HG03039 (cell line): ENCODE measurements at regions not wholly inside any gene's neighbourhood (a gene's known extent, or its start where the extent isn't known, plus 50 kb on each side); places are given as distances from the start of the nearest gene placed in this dataset.
"Not testable (repeated sequence)": the region's sequence is repeated elsewhere in the genome, so short reads cannot be mapped to it uniquely, and the experiment has no call there.

Experiments used
- ATAC-seq: cut with Tn5 transposase; IDR thresholded peaks from one replicate; pipeline ENCODE4 v1.9.1; 2021; ENCODE audit warnings: mild to moderate bottlenecking, moderate library complexity; ENCODE audit not compliant: unreplicated experiment

DNA sequence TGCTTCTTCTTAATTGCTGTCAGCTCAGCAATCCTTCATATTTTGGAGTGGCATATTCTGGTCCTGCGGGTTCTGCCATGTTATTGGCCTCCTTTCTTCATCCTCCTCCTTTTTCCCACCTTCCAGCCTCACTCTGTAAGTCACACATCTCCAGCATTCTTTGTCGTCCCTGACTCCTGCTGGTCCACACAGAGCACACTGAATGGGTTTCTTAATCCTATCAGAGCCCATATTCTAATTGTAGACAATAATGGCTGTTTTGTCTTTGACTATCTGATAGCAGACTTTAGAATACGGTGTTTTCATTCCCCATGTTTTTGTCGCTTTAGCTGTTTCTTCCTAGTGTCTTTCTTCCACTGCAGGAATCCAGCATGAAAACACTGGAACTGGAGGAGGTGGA lies 389.6 kb downstream of the REEP3 start:
- ATAC-seq, result no peak

- ATAC-seq, result no peak
Observed at GRCh38 chr10:63915240-63915639, 394.0 kb downstream of the REEP3 start.

DNA sequence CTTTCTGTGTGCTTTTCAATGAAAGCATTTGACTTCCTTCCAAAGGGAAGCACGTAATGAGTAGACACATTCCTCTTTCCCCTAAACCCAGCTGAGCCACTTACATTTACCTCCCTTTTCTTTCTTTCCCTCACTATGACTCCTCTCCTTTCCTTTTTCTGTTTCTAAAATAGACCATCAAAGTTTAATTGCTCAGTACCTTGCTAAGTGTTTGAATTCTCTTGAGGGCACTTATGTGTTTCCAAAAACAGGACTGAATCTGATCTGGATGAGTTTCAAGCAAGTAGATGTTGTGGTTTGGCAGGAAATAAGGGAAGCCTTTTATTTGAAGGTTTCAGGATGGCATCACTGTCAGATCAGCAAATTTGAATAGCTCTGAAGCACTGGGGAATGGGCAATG lies 396.2 kb downstream of the REEP3 start:
- no peak for ATAC-seq

GRCh38 chr10:63919575-63920279 lies 398.5 kb downstream of the REEP3 start:
- no peak for ATAC-seq

GRCh38 chr10:63920926-63921325 lies 399.7 kb downstream of the REEP3 start:
- no peak for ATAC-seq

DNA sequence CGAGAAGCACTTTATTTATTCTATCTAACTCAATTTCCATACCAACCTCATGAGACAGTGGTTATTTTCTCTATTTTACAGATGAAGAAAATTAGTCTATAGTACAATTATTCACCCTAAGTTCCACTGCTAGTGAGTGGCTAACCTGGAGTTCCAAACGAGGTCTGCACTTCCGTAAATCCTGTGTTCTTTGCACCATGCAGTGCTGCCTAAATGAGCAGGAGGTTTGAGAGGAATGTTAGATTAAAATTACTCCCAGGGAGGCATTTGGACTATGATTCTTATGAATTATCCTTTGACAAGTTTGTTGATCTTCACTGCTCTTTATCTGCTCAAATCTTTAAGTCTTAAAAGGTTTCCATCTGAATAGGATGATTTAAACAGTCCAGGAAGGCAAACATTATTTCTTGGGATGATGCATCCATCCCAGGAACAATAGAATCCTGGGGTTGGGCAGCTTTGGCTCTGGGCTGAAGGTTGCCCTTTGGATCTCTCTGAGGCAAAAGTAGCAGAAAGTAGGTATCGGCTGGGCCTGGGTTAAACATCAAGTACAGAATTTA lies 400.8 kb downstream of the REEP3 start:
- no peak for ATAC-seq

DNA sequence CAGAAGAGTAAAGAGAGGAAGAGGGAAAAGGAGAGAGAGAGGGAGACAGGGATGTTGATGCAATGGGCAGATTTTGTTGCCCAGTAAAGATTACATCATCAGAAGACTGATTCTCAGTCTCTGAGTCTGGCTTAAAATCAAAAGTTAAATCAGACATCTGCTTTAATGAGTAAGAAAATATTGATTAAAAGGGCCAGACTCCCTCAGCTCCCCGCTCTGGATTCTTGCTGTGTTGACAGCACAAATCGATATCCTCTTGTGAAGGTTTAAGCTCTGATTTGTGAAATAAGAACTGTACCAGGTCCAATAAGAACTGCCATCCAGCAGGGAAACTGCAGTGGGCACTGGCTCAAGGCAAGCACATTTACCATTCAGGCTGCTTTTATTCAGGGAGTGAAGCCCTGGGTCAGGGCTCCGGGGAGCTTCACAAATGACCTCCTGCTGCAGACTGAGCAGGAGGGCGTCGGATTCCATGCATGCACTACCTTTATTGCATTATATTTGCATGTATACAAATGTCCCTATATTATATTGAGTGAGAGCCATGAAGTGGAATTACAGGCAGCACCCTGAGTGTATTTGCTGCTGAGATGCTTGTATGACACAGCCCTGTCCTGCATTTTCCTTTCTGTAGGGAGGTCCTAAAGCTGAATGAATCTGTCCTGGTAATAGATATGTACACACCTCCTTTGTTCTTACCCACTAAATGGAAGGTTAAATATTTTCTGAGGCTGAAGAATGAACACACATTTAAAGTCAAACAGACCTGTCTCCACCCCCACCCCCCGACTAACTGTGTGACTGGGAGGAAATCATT lies 401.5 kb downstream of the REEP3 start:
- ATAC-seq, result no peak

GRCh38 chr10:63929831-63930467 lies 408.7 kb downstream of the REEP3 start:
- no peak for ATAC-seq

GRCh38 chr10:63930584-63930983 lies 409.4 kb downstream of the REEP3 start:
- ATAC-seq, result no peak

- ATAC-seq, result no peak
Observed at GRCh38 chr10:63935705-63936104, 414.5 kb downstream of the REEP3 start.

DNA sequence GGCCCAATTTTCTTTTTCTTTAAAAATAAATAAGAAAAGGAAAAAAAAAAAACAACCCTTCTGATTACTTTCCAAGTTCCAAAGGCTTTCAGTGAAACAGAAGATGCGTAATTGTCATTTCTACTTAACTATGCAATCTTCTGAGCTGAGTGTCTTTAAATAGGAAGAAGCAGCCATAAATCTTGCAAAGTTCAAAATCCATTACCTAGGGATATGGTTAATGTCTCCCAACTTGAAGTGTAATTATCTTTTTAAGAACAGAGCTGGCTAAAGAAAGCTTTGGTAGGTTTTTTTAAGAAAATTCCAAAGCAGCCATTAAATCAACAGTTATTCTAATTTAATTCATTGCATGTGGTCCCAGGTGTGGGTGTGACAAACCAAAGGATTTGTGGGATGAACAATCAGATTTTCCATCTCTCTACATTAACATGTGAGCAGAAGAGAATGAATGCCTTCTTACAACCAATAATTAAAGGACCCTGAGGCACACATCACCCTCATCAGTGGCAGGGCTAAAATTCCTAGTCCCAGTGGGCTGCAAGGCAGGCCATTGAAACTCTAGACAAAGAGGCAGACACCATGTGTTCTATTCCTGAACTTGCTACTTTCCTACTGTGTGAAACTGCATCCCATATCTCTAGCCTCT lies 419.2 kb downstream of the REEP3 start:
- ATAC-seq, result no peak

GRCh38 chr10:63964406-63964805 lies 443.2 kb downstream of the REEP3 start:
- ATAC-seq, result no peak

- ATAC-seq, result no peak
Observed at GRCh38 chr10:63965846-63966245, 444.6 kb downstream of the REEP3 start.

DNA sequence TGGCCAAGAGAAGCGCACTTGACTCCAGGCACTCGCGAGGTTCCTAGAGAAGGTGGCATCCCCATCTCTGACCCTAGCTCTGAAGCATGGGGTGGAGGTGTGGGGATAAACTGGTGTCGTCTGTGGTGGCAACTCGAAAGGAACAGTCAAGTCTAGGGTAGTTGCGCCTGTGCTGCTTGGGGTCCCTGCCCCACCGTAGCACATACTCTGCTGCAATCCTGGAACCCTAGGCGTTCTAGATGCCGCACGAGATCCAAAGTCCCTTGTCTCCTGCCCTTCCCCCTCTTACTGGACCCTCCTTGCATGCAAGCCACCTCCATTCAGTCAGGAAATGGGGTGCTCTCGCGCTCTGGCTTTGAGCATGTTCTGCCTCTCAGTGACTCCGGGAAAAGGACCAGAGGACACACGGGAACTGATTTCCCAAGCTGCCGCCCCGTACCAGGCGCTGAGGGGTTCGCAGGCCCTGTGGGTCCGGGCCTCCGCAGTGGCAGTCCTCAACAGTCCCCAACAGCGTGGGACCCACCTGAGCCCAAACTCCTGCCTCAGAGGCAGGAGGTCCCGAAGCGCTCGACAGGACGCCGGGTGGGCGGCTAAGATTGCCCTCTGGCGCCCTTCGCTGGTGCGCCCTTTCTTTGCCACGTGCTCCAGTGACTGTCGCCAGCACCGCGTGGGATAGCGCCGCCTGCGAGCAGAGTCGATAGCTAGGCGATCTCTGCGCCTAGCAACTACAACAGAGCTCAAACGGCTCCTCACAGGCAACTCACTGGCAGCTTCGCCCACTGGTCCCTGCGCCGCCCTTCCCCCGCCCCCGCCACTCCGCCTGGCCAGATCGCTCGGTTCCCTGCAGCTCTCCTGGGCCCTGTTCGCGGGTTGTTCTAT lies 452.0 kb downstream of the REEP3 start:
- ATAC-seq, result no peak

- ATAC-seq, result peak; percentile 85
Observed at GRCh38 chr10:63976538-63976937, 455.3 kb downstream of the REEP3 start.

- no peak for ATAC-seq
Observed at GRCh38 chr10:63977329-63977923, 456.2 kb downstream of the REEP3 start.

DNA sequence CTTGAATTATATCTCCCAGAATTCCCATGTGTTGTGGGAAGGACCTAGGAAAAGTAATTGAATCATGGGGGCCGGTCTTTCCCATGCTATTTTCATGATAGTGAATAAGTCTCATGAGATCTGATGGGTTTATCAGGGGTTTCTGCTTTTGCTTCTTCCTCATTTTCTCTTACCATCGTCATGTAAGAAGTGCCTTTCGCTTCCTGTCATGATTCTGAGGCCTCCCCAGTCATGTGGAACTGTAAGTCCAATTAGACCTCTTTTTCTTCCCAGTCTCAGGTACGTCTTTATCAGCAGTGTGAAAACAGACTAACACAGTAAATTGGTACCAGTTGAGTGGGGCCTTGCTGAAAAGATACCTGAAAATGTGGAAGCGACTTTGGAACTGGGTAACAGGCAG lies 459.7 kb downstream of the REEP3 start:
- ATAC-seq, result not testable (repeated sequence)

- not testable (repeated sequence) for ATAC-seq
Observed at GRCh38 chr10:63984061-63984460, 462.9 kb downstream of the REEP3 start.

GRCh38 chr10:63986536-63986935 lies 465.3 kb downstream of the REEP3 start:
- ATAC-seq, result no peak

DNA sequence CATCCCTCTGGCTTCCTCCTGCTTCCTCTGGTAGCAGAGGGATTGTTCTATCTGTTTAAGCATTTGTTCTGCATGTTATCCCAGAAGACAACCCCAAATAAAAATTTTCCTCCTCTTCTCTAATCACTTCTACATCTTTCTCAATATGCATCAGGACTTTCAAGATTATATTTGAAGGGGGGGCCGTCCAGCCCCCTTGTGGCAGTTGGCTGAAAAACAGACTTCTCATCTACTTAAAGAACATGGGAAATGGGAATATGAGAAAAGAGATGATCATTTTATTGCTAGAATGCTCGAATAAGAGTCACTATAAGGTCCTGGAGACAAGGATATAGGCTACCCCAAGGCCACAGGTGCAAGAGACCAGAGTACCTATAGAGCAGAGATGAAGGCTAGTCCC lies 466.0 kb downstream of the REEP3 start:
- no peak for ATAC-seq
